ENCODE measurements at regions not wholly inside any gene's neighbourhood (a gene's known extent, or its start where the extent isn't known, plus 50 kb on each side); places are given as distances from the start of the nearest gene placed in this dataset.

DNA sequence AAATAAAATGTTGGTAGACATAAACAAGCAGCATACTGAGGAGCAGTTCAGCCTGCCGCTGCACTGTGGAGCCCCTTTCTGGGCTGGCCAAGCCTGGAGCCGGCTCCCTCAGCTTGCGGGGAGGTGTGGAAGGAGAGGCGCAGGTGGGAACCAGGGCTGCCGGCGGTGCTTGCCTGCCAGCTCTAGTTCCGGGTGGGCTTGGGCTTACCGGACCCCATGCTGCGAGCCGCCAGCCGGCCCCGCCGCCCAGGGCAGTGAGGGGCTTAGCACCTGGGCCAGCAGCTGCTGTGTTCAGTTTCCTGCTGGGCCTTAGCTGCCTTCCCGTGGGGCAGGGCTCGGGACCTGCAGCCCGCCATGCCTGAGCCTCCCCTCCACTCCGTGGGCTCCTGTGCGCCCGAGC lies 672.9 kb upstream of the POM121L12 start:
- no peak overlapping the region for H4K8ac ChIP-seq (ENCODE audit: low read length)
- no peaks in the 10 kb centered on the region for H3K4me1 ChIP-seq (ENCODE audit: control insufficient read depth, insufficient read depth, low read depth, low read length)
- no peak overlapping the region for H3K4me3 ChIP-seq (ENCODE audit: insufficient read depth in 1 of 2, low read depth in 1 of 2, low read length in 2 of 2)
- H4K91ac ChIP-seq (ENCODE audit: low read length) = no peak overlapping the region
- no peak overlapping the region for H3K9ac ChIP-seq (ENCODE audit: low read length)
- WGBS = 92% methylated on average over 19 of the region's 19 CpGs
- H2AFZ ChIP-seq (ENCODE audit: low read depth, low read length) = no peak overlapping the region
- H3K18ac ChIP-seq (ENCODE audit: low read depth in 1 of 2, low read length in 2 of 2) = no peak overlapping the region
- no peak overlapping the region for H2BK5ac ChIP-seq (ENCODE audit: low read depth, low read length, poor library complexity, severe bottlenecking)
- no peak overlapping the region for H3K27ac ChIP-seq (ENCODE audit: low read length, poor library complexity, severe bottlenecking)
- H3K23ac ChIP-seq (ENCODE audit: low read length in 2 of 2) = no peak overlapping the region
- H3K14ac ChIP-seq (ENCODE audit: low read length in 2 of 2) = no peak overlapping the region
- no peak overlapping the region for H2AK5ac ChIP-seq (ENCODE audit: low read length, severe bottlenecking)
- no peaks in the 10 kb centered on the region for H3K79me1 ChIP-seq (replicated peaks; ENCODE audit: low read length, poor library complexity, severe bottlenecking)
- H3K4ac ChIP-seq (ENCODE audit: low read depth in 1 of 2, low read length in 2 of 2) = no peak overlapping the region
- H3K4me2 ChIP-seq (ENCODE audit: low read length, poor library complexity, severe bottlenecking) = no peak overlapping the region
- no peaks in the 10 kb centered on the region for H3K36me3 ChIP-seq (ENCODE audit: control insufficient read depth in 1 of 2, insufficient read depth in 2 of 2, low read depth in 1 of 2, low read length in 2 of 2)
- H2BK15ac ChIP-seq (ENCODE audit: low read depth, poor library complexity, severe bottlenecking) = no peak overlapping the region
- no peak overlapping the region for H2BK12ac ChIP-seq (ENCODE audit: low read length in 2 of 2)
- H3K27me3 ChIP-seq (ENCODE audit: control insufficient read depth in 1 of 2, insufficient read depth in 1 of 2, low read length in 2 of 2) = no peaks in the 10 kb centered on the region
- H3K9me3 ChIP-seq (ENCODE audit: control insufficient read depth, low read length) = no peaks in the 10 kb centered on the region
- DNase-seq = no peak
- H2BK120ac ChIP-seq (ENCODE audit: low read depth, low read length) = no peak overlapping the region

DNA sequence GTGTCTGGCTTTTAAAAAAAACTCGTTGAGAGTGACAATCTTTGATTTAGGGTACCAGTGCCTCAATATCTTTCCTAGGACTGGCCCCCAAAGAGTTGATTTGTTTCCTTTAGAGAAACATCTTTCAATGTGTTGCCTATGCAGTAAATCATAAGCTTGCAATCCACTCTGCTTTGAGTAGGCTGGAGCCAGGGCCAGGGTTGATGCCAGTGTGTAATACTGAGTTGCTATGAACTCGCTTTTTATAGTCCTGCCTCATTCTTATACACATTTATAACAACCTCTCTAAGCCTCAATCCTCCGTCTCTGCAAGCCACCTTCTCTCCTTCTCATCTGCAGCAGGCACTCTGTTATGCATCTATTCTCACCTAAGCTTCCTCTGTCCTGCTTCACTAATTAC lies 674.9 kb upstream of the POM121L12 start:
- Histone ChIP-seq H3K79me1 (replicated peaks; ENCODE audit: low read length, poor library complexity, severe bottlenecking) (no peaks in the 10 kb centered on the region), H4K91ac (ENCODE audit: low read length) (no peak overlapping the region), H3K18ac (ENCODE audit: low read depth in 1 of 2, low read length in 2 of 2) (no peak overlapping the region), H3K27me3 (ENCODE audit: control insufficient read depth in 1 of 2, insufficient read depth in 1 of 2, low read length in 2 of 2) (no peaks in the 10 kb centered on the region), H3K36me3 (ENCODE audit: control insufficient read depth in 1 of 2, insufficient read depth in 2 of 2, low read depth in 1 of 2, low read length in 2 of 2) (no peaks in the 10 kb centered on the region), H2AK5ac (ENCODE audit: low read length, severe bottlenecking) (no peak overlapping the region), H3K9me3 (ENCODE audit: control insufficient read depth, low read length) (no peaks in the 10 kb centered on the region), H3K4me3 (ENCODE audit: insufficient read depth in 1 of 2, low read depth in 1 of 2, low read length in 2 of 2) (no peak overlapping the region), H2BK15ac (ENCODE audit: low read depth, poor library complexity, severe bottlenecking) (no peak overlapping the region), H3K4me1 (ENCODE audit: control insufficient read depth, insufficient read depth, low read depth, low read length) (no peaks in the 10 kb centered on the region), H3K4me2 (ENCODE audit: low read length, poor library complexity, severe bottlenecking) (no peak overlapping the region), H2BK120ac (ENCODE audit: low read depth, low read length) (no peak overlapping the region), H2BK5ac (ENCODE audit: low read depth, low read length, poor library complexity, severe bottlenecking) (no peak overlapping the region), H2BK12ac (ENCODE audit: low read length in 2 of 2) (no peak overlapping the region), H4K8ac (ENCODE audit: low read length) (no peak overlapping the region), H2AFZ (ENCODE audit: low read depth, low read length) (no peak overlapping the region), H3K14ac (ENCODE audit: low read length in 2 of 2) (no peak overlapping the region), H3K4ac (ENCODE audit: low read depth in 1 of 2, low read length in 2 of 2) (no peak overlapping the region), H3K9ac (ENCODE audit: low read length) (no peak overlapping the region), H3K23ac (ENCODE audit: low read length in 2 of 2) (no peak overlapping the region), H3K27ac (ENCODE audit: low read length, poor library complexity, severe bottlenecking) (no peak overlapping the region)
- no peak for DNase-seq
- 62% methylated on average over 3 of the region's 3 CpGs for WGBS

DNA sequence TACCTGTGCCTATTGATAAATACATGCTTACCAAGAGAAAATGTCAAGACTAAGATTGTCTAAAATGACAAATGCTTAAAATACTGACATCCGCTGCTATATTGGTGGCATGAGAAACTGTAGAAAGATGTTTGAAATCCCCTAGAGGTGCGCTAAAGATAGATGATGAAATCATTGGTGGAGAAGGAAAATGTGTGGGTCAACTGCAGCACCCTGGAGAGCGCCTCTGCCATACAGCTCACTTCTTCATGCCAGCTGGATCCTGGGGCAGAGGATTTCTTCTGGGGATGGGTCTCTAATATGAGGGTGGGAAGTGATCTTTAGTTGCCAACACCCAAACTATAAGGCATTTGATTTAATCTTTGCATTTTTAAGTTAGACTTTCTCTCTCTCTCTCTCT lies 680.4 kb upstream of the POM121L12 start:
- Histone ChIP-seq H3K9me3 (ENCODE audit: control insufficient read depth, low read length) (peaks cover 4% of the 10 kb centered on the region), H2BK120ac (ENCODE audit: low read depth, low read length) (no peak overlapping the region), H3K27me3 (ENCODE audit: control insufficient read depth in 1 of 2, insufficient read depth in 1 of 2, low read length in 2 of 2) (no peaks in the 10 kb centered on the region), H3K18ac (ENCODE audit: low read depth in 1 of 2, low read length in 2 of 2) (no peak overlapping the region), H4K8ac (ENCODE audit: low read length) (no peak overlapping the region), H3K27ac (ENCODE audit: low read length, poor library complexity, severe bottlenecking) (no peak overlapping the region), H2BK15ac (ENCODE audit: low read depth, poor library complexity, severe bottlenecking) (no peak overlapping the region), H3K14ac (ENCODE audit: low read length in 2 of 2) (no peak overlapping the region), H3K36me3 (ENCODE audit: control insufficient read depth in 1 of 2, insufficient read depth in 2 of 2, low read depth in 1 of 2, low read length in 2 of 2) (no peaks in the 10 kb centered on the region), H3K9ac (ENCODE audit: low read length) (no peak overlapping the region), H2AK5ac (ENCODE audit: low read length, severe bottlenecking) (no peak overlapping the region), H2AFZ (ENCODE audit: low read depth, low read length) (no peak overlapping the region), H3K23ac (ENCODE audit: low read length in 2 of 2) (no peak overlapping the region), H3K4ac (ENCODE audit: low read depth in 1 of 2, low read length in 2 of 2) (no peak overlapping the region), H2BK12ac (ENCODE audit: low read length in 2 of 2) (no peak overlapping the region), H2BK5ac (ENCODE audit: low read depth, low read length, poor library complexity, severe bottlenecking) (no peak overlapping the region), H3K79me1 (replicated peaks; ENCODE audit: low read length, poor library complexity, severe bottlenecking) (no peaks in the 10 kb centered on the region), H4K91ac (ENCODE audit: low read length) (no peak overlapping the region), H3K4me1 (ENCODE audit: control insufficient read depth, insufficient read depth, low read depth, low read length) (no peaks in the 10 kb centered on the region), H3K4me2 (ENCODE audit: low read length, poor library complexity, severe bottlenecking) (no peak overlapping the region), H3K4me3 (ENCODE audit: insufficient read depth in 1 of 2, low read depth in 1 of 2, low read length in 2 of 2) (no peak overlapping the region)
- DNase-seq = no peak
- 61% methylated on average over 2 of the region's 3 CpGs for WGBS

DNA sequence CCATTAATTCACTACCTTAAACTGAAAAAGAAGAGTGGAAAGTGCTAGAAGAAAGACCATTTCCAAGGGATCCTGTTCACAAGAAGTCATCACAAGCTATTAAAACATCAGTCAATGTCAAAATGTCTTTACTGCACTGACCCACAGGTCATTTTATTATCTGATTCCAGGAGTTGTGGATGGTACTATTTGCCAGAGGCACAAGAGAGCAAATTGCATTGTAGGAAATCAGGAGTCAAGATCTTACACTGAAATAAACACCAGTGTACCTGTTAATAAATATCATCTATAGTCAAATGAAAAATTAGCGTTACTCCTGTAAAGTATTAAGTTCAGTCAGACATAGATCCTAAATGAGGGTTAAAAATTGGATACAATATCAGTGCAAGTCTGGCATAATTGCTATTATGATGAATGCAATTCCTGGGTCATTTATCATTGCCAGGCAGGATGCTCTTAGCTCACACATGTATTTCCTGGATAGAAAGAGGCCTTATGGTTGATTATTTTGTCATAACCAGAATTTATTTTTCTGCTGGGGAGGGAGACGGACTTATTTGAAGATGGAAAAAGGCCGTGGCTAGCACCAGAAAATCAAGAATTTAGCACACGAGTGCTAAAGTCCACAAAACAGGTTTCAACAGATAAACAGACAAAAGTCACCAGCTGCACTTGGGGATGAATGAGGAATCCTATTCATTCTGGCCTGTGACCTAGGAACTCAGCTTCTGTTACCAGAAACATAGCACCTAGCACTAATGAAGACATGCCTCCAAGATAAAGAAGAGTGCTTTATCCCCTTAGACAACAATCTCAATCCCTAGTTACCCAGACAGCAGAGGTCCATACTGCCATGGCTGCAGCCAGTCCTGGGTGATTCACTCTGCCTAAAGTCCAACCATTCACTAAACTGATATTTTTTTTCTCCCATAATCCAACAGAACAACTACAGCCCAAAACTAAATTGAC lies 683.1 kb upstream of the POM121L12 start:
- Histone ChIP-seq H3K36me3 (ENCODE audit: control insufficient read depth in 1 of 2, insufficient read depth in 2 of 2, low read depth in 1 of 2, low read length in 2 of 2) (no peaks in the 10 kb centered on the region), H3K23ac (ENCODE audit: low read length in 2 of 2) (no peak overlapping the region), H3K9ac (ENCODE audit: low read length) (no peak overlapping the region), H2BK120ac (ENCODE audit: low read depth, low read length) (no peak overlapping the region), H3K9me3 (ENCODE audit: control insufficient read depth, low read length) (peaks cover 9% of the 10 kb centered on the region), H2BK12ac (ENCODE audit: low read length in 2 of 2) (no peak overlapping the region), H3K79me1 (replicated peaks; ENCODE audit: low read length, poor library complexity, severe bottlenecking) (no peaks in the 10 kb centered on the region), H3K4me1 (ENCODE audit: control insufficient read depth, insufficient read depth, low read depth, low read length) (no peaks in the 10 kb centered on the region), H3K18ac (ENCODE audit: low read depth in 1 of 2, low read length in 2 of 2) (no peak overlapping the region), H2BK5ac (ENCODE audit: low read depth, low read length, poor library complexity, severe bottlenecking) (no peak overlapping the region), H4K8ac (ENCODE audit: low read length) (no peak overlapping the region), H4K91ac (ENCODE audit: low read length) (no peak overlapping the region), H3K4me3 (ENCODE audit: insufficient read depth in 1 of 2, low read depth in 1 of 2, low read length in 2 of 2) (no peak overlapping the region), H3K4ac (ENCODE audit: low read depth in 1 of 2, low read length in 2 of 2) (no peak overlapping the region), H2AFZ (ENCODE audit: low read depth, low read length) (no peak overlapping the region), H3K4me2 (ENCODE audit: low read length, poor library complexity, severe bottlenecking) (no peak overlapping the region), H2BK15ac (ENCODE audit: low read depth, poor library complexity, severe bottlenecking) (no peak overlapping the region), H3K27ac (ENCODE audit: low read length, poor library complexity, severe bottlenecking) (no peak overlapping the region), H3K14ac (ENCODE audit: low read length in 2 of 2) (no peak overlapping the region), H2AK5ac (ENCODE audit: low read length, severe bottlenecking) (no peak overlapping the region), H3K27me3 (ENCODE audit: control insufficient read depth in 1 of 2, insufficient read depth in 1 of 2, low read length in 2 of 2) (no peaks in the 10 kb centered on the region)
- WGBS = 52% methylated on average over 4 of the region's 4 CpGs
- no peak for DNase-seq

Data from mesenchymal stem cell (in vitro differentiated cells and primary cell).